HG03066 (cell line): ENCODE measurements at regions not wholly inside any gene's neighbourhood (a gene's known extent, or its start where the extent isn't known, plus 50 kb on each side); places are given as distances from the start of the nearest gene placed in this dataset.
"Not testable (repeated sequence)": the region's sequence is repeated elsewhere in the genome, so short reads cannot be mapped to it uniquely, and the experiment has no call there.

Experiments
- ATAC-seq: cut with Tn5 transposase; IDR thresholded peaks from one replicate; pipeline ENCODE4 v1.9.1; 2021; ENCODE audit warnings: low read depth; ENCODE audit not compliant: unreplicated experiment

- ATAC-seq = no peak
Measured at GRCh38 chr6:140353536-140353935, 979.1 kb upstream of the CITED2 start.

- ATAC-seq = no peak
Measured at GRCh38 chr6:140346428-140346827, 972.0 kb upstream of the CITED2 start.

GRCh38 chr6:140345935-140346334, 971.5 kb upstream of the CITED2 start:
- ATAC-seq = no peak

- no peak for ATAC-seq
Measured at GRCh38 chr6:140344142-140344913, 969.9 kb upstream of the CITED2 start.

- no peak for ATAC-seq
Measured at GRCh38 chr6:140343128-140343527, 968.7 kb upstream of the CITED2 start.

GRCh38 chr6:140341272-140341671, 966.8 kb upstream of the CITED2 start:
- ATAC-seq = no peak

GRCh38 chr6:140340795-140341194, 966.3 kb upstream of the CITED2 start:
- ATAC-seq = no peak

- not testable (repeated sequence) for ATAC-seq
Measured at GRCh38 chr6:140339084-140339483, 964.6 kb upstream of the CITED2 start.

GRCh38 chr6:140321891-140322290, 947.4 kb upstream of the CITED2 start:
- no peak for ATAC-seq

- ATAC-seq = no peak
Measured at GRCh38 chr6:140320081-140321080, 945.9 kb upstream of the CITED2 start.

GRCh38 chr6:140319209-140319608, 944.8 kb upstream of the CITED2 start:
- peak; percentile 74 for ATAC-seq

GRCh38 chr6:140318408-140318807, 944.0 kb upstream of the CITED2 start:
- no peak for ATAC-seq

- no peak for ATAC-seq
Measured at GRCh38 chr6:140317950-140318349, 943.5 kb upstream of the CITED2 start.

GRCh38 chr6:140316966-140317365, 942.5 kb upstream of the CITED2 start:
- ATAC-seq = no peak

GRCh38 chr6:140314682-140315081, 940.2 kb upstream of the CITED2 start:
- ATAC-seq = no peak

GRCh38 chr6:140311146-140311545, 936.7 kb upstream of the CITED2 start:
- no peak for ATAC-seq

GRCh38 chr6:140303218-140303949, 928.9 kb upstream of the CITED2 start:
- no peak for ATAC-seq

- no peak for ATAC-seq
Measured at GRCh38 chr6:140300331-140300730, 925.9 kb upstream of the CITED2 start.

- ATAC-seq = no peak
Measured at GRCh38 chr6:140289186-140289585, 914.7 kb upstream of the CITED2 start.

GRCh38 chr6:140285998-140286690, 911.7 kb upstream of the CITED2 start:
- no peak for ATAC-seq
